EH (cell line): ENCODE measurements at regions not wholly inside any gene's neighbourhood (a gene's known extent, or its start where the extent isn't known, plus 50 kb on each side); places are given as distances from the start of the nearest gene placed in this dataset.

Experiments
- DNase-seq: peaks from one replicate; pipeline ENCODE4 v3.0.0-alpha.2; 2015; ENCODE audit warnings: low read depth

DNA sequence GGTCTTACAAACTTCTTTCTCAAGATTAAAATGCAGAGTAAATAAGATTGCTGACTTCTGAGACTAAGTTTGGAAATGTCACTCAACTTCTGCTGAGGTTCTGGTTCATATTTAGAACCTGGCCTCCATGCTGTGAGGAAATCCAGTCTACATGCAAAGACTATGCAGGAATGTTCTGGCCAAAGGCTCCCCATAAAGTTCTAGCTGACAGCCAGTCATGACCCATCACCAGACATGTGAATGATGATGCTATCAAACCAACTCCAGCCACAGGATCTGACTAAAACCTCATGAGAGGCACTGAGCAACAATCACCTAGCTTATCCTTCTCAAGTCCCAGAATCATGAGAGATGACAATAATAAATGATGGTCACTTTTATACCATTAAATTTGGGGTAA, 935.1 kb upstream of the MAP3K7 start:
- no peak for DNase-seq

DNA sequence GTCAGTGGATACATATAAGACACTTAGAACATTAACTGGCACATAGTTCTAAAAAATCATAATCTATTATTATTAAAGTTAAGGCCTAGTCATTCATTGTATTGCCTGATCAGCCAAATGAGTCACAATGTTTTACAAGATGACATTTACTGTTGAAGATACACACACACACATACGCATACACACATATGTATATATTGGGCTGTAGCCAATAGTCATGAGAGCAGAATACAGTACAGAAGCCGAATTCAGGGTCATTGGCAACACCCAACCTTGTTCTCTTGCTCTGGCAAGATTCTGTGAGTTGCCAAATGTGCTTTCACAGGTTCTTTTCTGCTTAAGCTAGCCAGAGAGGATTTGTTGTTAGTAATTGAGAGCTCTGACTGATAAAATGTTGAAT, 922.8 kb upstream of the MAP3K7 start:
- no peak for DNase-seq

DNA sequence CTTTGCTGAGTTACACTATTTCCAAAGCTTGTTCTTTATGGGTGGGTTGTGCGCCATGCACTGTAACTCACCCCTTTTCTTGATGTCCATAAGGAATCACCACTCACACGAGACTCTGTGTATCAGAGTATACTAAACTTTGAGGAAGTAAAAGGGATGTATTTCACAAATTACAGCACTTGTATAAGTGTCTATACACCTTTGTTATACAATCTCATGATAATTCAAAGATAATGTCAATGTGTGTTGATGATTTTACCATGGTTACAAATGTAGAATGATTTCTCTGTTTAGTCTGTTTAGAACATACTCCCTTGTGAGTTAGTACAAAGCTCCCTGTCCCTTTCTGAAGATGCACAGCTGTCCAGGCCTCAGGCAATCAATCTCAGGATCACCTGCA, 922.2 kb upstream of the MAP3K7 start:
- DNase-seq, result no peak

DNA sequence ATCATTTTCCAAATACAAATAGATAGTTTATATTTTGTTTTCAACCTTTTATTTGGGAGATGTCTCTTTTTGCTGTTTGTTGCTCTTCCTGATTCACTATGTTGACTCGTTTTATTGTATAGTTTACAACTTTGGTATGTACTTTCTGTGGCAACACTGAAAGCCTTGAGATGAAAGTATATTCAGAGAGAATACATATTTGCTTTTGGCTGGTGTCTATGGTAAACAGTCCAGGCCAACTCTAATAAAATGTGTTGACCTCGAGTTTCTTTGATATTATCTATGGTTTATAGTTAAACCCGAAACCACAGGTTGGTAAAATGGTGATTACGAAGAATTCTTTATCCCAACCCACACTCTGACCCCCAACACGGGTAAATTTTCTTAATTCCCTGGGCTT, 919.6 kb upstream of the MAP3K7 start:
- no peak for DNase-seq

DNA sequence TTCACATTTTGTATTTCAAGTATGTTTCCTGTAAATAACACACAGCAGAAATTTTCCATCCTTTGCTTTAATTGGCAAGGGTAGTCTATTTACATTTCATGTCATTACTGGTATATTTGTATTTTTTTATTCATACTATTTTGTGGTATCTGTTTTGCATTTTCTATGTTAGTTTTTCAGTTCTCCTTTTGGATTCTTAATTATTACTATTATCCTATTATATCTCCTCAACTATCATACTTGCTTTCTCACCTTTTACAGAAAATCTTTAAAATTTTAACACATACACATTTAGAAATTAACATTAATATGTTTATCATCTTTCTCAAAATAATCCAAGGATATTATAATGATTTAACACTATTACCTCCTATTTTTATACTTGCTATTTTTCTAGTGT, 918.3 kb upstream of the MAP3K7 start:
- no peak for DNase-seq

DNA sequence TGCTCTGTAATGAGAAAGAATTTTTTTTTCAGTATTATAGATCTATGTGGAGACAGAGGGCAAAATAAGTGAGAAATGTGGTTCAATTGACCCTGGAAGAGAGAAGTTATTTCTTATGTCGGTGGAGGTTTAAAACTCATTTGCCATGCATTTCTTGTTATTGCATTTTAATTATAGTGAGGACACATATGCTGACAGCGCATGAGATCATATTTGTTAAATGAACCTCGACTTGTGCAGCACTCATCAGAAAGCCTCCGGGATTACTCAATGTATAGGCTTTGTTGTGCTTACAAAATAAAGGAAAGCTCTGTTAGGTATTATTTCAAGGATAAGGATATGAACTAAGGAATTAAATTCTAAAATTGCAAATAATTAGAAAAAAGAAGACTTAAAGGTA, 915.1 kb upstream of the MAP3K7 start:
- DNase-seq, result no peak

DNA sequence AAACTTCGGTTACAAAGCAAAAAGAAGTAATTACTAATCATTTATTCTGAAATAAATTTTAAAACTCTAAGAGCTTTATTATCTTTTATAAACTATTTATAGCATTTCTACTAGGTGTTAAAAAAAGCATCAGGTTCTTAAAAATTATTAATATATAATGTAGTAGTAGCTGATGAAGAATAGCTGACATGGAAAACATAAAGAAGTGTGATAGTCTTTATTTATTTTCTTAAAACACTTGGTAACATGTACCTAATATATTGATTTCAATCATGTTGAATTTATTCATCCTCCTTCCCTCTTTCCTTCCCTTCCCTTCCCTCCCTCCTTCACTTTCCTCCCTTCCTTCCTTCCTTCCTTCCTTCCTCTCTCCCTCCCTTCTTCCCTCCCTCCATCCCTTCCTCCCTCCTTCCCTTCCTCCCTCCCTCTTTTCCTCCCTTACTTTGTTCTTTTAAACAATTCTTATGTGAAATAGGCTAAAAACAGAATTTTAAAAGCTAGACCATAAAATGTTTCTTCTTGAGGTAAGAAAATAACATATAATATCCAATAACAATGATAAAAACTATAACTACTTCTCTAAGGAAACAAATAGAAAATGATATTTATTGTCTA, 913.9 kb upstream of the MAP3K7 start:
- no peak for DNase-seq

DNA sequence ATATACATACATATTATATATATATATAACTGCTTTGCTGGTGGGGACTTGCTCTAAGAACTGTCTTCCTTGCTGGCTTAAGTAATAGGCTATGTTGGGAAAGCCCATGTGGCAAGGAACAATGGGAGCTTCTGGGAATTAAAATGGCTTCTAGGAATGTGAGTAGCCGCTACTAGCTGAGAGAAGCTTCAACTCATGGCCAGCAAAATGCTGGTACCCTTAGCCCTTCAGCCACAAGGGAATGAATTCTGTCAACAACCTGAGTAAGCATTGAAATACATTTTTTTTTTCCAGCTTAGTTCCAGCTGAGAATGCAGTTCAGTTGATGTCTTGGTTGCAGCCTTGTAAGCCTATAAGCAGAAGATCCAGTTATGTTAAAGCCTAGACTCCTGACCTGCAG, 911.7 kb upstream of the MAP3K7 start:
- no peak for DNase-seq

DNA sequence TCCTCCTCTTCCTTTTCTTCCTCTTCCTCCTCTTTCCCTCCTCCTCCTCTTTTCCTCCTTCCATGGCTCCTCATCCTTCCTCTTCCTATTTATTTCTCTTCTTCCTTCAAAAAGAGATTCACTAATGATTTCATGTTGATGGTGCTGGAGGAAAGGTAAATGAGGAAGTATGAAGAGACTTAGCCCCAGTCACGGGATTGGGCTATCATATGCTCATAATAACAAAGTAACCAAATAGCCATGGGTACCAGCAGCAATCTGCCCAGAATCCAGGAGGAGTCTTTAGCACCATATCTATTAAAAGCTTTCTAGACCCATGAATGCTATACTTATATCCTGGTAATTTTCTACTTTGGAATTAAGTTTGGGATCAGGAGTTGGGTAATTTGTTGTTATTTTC, 910.9 kb upstream of the MAP3K7 start:
- no peak for DNase-seq

DNA sequence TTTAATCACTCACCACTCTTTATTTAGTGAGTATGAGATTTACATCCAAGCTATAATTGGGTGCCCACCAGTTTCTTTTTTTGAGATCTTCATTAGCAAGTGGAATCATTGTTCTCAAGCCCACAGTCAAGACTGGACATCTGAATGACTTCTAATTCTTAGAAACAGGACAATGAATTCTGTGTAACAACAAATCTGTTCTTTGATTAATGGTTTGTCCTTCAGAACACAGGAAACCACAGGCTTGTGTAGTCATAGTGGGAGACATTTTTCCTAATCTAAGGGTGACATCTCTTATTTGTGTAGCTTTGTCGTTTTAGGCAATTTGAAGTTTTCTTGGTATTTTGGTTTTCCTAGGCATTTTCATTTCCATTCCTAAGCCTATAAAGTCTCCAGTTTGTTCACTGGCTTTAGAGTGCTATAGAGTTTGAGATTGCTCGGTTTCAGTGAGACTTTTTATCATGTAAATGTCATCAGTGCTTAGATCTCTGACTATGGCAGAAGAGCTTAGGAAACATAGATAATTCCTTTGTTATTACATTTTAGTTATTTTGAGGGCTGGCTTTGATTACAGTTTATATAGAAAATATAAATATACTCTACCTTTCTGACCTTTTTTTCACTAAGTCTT, 903.9 kb upstream of the MAP3K7 start:
- DNase-seq, result no peak

DNA sequence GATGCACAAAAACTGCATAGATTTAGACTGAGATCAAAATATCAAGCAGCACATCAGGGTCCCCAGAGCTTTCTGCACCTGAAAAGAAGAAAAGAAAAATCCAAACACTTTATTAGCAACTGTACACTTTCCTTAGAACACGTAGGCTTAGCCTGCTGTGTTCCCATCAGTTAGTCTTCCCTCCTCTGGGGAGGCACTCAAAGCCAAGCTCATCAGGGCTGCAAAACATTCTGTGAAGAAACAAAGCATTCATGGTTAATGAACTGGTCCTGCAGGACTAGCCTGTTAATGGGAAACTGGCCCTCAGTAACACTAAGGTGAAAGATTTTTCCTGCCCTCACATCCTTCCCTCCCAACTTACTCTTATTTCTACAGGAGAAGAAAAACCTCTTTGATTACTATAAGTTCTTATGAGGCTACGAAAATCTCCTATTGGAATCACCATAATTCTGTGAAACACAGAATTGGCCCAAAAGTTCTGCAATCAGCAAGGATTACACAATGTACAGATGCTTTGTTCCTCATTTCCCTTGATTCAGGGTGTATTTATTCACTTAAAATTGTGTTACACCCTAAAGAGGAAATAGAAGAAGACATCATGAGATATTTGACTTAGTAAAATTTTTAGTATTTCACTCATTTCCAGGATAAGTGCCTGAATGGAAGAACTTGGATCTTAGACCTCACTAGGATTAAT, 901.0 kb upstream of the MAP3K7 start:
- DNase-seq, result no peak

DNA sequence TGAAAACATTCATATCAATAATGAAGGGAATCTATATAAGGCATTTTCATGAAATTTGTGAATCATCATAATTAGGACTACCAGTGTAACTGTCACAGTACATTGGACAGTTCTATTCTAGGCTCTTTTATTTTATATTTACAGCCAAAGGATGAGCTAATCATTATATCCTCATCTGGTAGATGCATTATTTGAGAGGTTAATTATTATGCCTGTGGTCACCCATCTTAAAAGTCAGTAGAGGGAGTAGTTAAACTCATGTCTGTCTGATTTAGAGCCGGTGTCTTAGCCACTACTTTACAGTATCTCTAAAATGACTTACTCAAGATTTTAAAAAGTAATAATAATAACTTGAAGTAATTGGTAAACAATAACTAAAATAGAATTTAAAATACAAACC, 899.3 kb upstream of the MAP3K7 start:
- no peak for DNase-seq

DNA sequence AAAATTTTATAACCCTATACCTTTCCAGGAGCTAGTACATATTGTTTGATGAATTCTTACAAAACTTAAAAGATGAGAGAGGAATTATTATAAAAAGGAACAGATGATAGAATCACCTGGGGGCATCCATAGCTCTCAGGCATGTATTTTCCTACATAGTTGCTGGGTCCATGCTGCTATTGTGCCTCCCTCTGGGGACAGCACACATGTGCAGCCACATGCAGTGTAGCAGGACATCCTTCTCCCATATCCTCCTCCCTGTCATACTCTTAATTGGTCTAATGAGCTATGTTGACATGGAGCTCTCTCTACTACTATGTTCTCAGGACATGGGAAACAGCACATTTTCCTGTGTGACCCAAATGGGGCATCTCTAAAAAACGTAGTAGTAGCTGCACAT, 898.2 kb upstream of the MAP3K7 start:
- DNase-seq, result no peak

DNA sequence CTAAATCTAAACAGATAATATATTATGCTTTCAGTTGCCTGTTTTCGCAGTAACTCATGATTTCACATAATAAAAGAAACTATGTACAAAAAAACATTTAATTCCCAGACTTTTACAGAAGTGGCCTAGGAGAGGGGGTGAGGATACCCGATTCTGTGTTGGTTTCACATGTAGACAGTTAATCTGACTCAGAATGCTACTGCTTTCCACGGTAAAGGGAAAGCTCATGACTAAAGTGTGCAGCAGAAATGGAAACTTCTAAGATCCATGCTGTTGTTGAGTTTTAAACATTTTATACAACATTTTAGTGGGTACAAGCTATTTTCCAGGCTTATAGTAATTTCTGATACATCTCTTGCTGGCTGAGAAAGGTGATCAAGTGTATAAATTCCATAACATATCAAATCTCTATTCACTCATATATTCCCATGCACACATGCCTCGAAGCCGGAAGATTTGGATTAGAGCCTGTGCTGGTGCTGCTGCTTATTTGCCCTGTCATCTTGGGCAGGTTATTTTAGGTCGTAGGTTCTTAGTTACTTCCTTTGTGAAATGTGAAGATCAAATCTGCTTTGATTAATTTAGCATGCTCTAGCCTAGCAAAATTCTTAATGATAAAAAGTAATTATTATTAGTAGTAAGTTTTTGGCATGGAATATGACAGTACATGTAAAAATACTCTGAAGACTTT, 896.7 kb upstream of the MAP3K7 start:
- no peak for DNase-seq

DNA sequence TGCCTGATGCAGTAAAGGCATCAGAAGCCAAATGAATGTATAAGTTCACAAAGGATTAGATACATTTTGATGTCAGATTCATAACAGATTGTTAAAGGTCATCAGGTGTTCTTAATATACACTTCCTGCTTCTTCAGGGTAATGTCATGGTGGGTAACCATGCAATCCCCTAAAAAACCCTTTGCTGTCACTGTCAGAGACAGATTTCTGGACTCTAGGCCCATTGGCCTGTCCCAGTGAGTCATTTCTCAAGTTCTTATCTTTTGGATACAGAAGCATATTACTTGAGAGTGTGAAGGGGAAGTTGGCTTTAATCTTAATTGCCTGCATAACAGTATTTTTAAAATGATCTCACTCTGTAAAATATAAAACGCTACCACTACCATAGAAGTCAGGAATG, 895.6 kb upstream of the MAP3K7 start:
- no peak for DNase-seq

DNA sequence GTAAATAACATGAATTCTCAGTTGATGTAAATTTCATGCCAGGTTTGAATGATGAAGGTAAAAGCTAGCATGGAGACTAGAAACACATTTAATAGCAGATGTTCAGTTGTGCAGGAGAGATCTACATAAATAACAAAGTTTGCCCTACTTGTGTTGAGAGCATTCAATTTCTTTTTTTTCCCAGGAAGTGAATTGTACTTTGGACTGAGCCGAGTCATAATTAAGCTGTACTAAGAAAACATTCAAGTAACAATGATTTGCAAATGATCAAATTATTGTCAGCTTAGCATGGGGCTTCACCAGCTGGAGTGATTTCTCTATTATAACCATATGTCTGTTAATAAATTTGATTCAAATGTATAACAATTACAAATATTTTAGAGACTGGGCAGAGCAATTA, 893.5 kb upstream of the MAP3K7 start:
- no peak for DNase-seq

DNA sequence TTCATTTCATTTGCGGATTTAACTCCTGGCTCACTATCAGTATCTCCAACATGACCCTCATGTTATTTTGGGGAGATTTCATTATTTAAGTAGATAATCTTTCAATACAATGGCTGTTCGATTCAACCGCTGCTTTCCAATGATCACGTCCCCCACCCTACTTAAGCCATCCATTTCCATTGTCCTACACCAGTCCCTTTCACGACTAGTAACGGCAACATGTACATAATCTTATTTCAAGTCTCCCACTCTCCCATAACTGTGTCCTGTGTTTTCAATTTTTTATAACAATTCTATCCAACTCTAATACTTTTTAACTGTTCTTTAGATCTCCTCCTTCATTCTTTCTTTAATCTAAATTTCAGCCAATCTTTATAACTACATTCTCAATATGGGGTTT, 890.8 kb upstream of the MAP3K7 start:
- no peak for DNase-seq

DNA sequence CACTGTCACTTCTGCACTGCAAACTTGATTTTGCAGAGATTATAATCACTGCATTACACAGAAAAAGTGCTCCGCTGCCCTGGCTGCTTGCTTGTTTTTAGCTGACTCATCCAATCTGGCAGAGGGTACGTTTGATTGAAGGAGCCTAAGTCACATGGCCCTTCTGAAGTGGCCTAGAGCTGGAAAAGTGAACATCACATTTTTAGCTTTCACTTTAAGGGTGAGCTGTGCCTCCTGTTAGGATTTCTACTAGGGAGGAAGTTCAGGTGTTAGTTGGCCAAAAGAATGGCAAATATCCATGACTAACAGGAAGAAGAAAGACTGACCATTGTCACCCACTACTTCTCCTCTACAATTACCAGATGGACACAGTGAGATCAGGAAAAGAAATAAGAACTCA, 889.1 kb upstream of the MAP3K7 start:
- no peak for DNase-seq

DNA sequence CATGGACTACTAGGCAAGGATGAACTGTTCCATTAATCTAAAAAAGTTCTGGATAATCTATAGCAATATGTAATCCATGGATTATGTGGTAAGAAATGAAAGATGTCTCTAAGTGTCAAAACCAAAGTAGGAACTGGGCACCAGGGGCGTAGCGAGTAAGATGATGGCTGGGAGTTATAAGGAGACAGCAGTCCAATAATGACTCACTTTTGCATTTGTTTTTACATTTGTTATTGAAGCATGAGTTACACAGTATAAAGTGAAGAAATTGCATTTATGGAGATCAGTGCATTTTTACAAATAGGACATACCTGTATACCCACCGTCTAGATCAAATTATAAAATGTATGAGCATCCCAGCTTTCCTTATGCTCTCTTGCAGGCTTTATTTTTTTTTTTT, 878.5 kb upstream of the MAP3K7 start:
- DNase-seq, result no peak

DNA sequence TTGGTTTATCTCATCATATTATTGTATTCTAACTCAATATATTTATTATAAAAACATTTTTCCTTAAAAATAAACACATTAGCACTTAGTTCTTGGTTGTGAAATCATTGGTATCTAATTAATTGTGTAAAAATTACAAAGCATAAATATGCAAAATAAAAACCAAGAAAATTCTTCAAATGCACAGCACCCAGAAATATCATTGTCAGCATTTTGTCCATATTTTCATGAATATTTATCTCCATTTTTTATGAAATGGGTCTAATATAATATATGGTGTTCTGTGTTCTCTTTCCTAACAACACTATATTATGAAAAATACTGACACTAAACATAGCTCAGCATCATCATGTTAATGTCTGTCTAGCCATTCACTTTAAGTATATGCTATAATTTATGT, 877.8 kb upstream of the MAP3K7 start:
- DNase-seq, result no peak

DNA sequence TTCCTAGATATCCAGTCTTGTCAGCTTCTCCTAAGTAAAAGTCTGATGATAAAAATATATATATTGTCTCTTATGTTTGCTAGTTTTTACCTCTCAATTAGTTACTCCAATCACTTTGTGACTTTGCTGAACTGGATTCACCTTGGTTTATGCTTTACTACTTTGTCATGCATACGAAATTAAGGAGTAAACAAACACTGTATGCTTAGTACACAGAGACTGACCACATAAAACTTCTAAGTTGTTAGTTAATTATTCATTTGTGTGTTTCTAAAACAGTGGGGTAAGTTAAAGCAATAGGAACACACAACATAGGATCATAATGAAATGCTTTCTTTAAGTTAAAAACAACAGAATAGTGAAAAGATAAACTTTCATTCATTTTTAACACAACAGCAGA, 877.3 kb upstream of the MAP3K7 start:
- no peak for DNase-seq

DNA sequence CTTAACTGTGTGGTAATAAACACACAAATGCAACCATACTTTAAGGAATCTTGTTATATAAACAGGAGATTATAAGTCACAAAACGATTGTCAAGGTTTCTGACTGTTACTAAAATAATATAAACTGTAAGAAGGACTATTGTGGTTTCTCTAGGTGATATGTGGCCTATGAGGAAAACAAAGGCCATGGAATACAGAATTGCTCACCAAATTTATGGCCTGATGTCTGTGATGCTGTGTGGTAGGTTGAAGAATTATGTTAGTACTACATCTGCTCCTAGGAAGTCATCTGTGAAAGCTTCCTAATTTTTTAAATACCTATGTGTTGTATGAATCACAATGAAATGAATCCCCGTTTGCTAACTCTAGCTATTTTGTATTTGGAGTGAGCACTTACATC, 875.4 kb upstream of the MAP3K7 start:
- no peak for DNase-seq

DNA sequence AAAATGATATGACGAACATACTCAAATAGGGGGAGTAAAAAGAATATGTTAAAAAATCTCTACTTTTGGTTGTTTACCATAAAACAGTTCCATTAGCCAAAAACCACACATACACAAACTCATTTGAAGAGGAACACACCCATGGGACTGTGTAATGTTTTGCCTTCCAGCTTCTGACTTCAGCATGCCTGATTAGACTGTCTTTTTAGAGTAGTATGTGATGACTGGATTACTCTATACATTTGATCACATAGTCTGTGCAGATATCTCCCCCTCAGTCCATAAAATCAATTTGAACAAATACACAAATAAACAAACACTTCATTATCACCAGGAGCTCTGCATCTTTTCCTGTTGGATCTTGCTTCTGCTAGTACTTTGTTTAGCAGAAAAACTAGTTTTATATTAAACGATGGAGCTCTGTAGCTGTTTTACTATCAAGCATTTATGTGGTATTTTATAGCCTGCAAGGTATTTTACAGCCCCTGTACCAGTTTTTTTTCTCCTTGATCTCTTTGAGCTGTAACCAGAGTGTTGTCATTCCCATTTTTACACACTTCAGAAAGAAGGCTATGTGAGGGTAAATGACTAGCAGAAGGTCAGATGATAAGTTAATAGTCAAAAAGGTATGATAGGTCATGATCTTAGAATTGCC, 866.5 kb upstream of the MAP3K7 start:
- no peak for DNase-seq
